HK-2 (cell line): ENCODE measurements at regions not wholly inside any gene's neighbourhood (a gene's known extent, or its start where the extent isn't known, plus 50 kb on each side); places are given as distances from the start of the nearest gene placed in this dataset.

Experiments used
- DNase-seq: peaks from one replicate; pipeline ENCODE4 v3.0.0-alpha.2; 2018; ENCODE audit not compliant: unreplicated experiment

- DNase-seq = no peak
Observed at GRCh38 chr2:187274146-187274545, 173.9 kb downstream of the CALCRL start.

GRCh38 chr2:187272255-187272654, 175.8 kb downstream of the CALCRL start:
- DNase-seq = no peak

- DNase-seq = no peak
Observed at GRCh38 chr2:187271825-187272224, 176.2 kb downstream of the CALCRL start.

GRCh38 chr2:187266645-187267044, 181.4 kb downstream of the CALCRL start:
- DNase-seq = no peak

- DNase-seq = no peak
Observed at GRCh38 chr2:187266147-187266546, 181.9 kb downstream of the CALCRL start.

- no peak for DNase-seq
Observed at GRCh38 chr2:187264612-187265011, 183.4 kb downstream of the CALCRL start.

- DNase-seq = no peak
Observed at GRCh38 chr2:187263675-187264560, 184.1 kb downstream of the CALCRL start.

GRCh38 chr2:187261705-187262104, 186.3 kb downstream of the CALCRL start:
- no peak for DNase-seq

GRCh38 chr2:187252063-187252462, 196.0 kb downstream of the CALCRL start:
- DNase-seq = no peak

- DNase-seq = no peak
Observed at GRCh38 chr2:187250137-187250536, 197.9 kb downstream of the CALCRL start.

- DNase-seq = no peak
Observed at GRCh38 chr2:187233811-187234210, 214.2 kb downstream of the CALCRL start.

- DNase-seq = no peak
Observed at GRCh38 chr2:187232749-187233148, 215.3 kb downstream of the CALCRL start.

- DNase-seq = no peak
Observed at GRCh38 chr2:187230088-187230487, 218.0 kb downstream of the CALCRL start.

GRCh38 chr2:187228986-187229385, 219.1 kb downstream of the CALCRL start:
- DNase-seq = no peak

GRCh38 chr2:187224989-187225388, 223.1 kb downstream of the CALCRL start:
- no peak for DNase-seq

- DNase-seq = no peak
Observed at GRCh38 chr2:187220071-187220470, 228.0 kb downstream of the CALCRL start.

- no peak for DNase-seq
Observed at GRCh38 chr2:187215532-187216240, 232.4 kb downstream of the CALCRL start.

- no peak for DNase-seq
Observed at GRCh38 chr2:187214306-187214705, 233.7 kb downstream of the CALCRL start.

GRCh38 chr2:187213798-187214197, 234.3 kb downstream of the CALCRL start:
- DNase-seq = no peak

GRCh38 chr2:187210726-187211125, 237.3 kb downstream of the CALCRL start:
- no peak for DNase-seq

GRCh38 chr2:187208199-187208785, 239.8 kb downstream of the CALCRL start:
- no peak for DNase-seq

GRCh38 chr2:187207126-187207525, 240.9 kb downstream of the CALCRL start:
- DNase-seq = no peak

GRCh38 chr2:187206471-187206870, 241.6 kb downstream of the CALCRL start:
- DNase-seq = no peak
